Ishikawa (cell line): ENCODE measurements at regions not wholly inside any gene's neighbourhood (a gene's known extent, or its start where the extent isn't known, plus 50 kb on each side); places are given as distances from the start of the nearest gene placed in this dataset.

ENCODE experiments used
- CEBPB ChIP-seq: IDR thresholded peaks from 2 replicates; pipeline ENCODE4 v1.6.1; 2012
- CREB1 ChIP-seq: IDR thresholded peaks from 2 replicates; pipeline ENCODE4 v1.6.1; 2012; ENCODE audit warnings: low read depth
- EP300 ChIP-seq: IDR thresholded peaks from 2 replicates; pipeline ENCODE4 v1.6.1; 2012; ENCODE audit warnings: borderline replicate concordance
- FOXM1 ChIP-seq: IDR thresholded peaks from 2 replicates; pipeline ENCODE4 v1.6.1; 2012; ENCODE audit warnings: low read depth, borderline replicate concordance
- NFIC ChIP-seq: IDR thresholded peaks from 2 replicates; pipeline ENCODE4 v1.6.1; 2012
- RAD21 ChIP-seq: IDR thresholded peaks from 2 replicates; pipeline ENCODE4 v1.6.1; 2012; ENCODE audit warnings: low read depth
- TAF1 ChIP-seq: IDR thresholded peaks from 2 replicates; pipeline ENCODE4 v1.6.1; 2012; ENCODE audit warnings: low read depth, mild to moderate bottlenecking
- TCF12 ChIP-seq: IDR thresholded peaks from 2 replicates; pipeline ENCODE4 v1.6.1; 2012; ENCODE audit warnings: low read depth
- YY1 ChIP-seq: IDR thresholded peaks from 2 replicates; pipeline ENCODE4 v1.6.1; 2012; ENCODE audit warnings: low read depth
- ZBTB7A ChIP-seq: IDR thresholded peaks from 2 replicates; pipeline ENCODE4 v1.6.1; 2012; ENCODE audit warnings: low read depth
- TF ChIP-seq, protein P1 (sequence below): IDR thresholded peaks from 2 replicates; pipeline ENCODE4 v1.6.1; 2012
- TF ChIP-seq, protein P2 (sequence below): IDR thresholded peaks from 2 replicates; pipeline ENCODE4 v1.6.1; 2012; ENCODE audit warnings: low read depth, mild to moderate bottlenecking
- TF ChIP-seq, protein P3 (sequence below): IDR thresholded peaks from 2 replicates; pipeline ENCODE4 v1.6.1; 2012

DNA sequence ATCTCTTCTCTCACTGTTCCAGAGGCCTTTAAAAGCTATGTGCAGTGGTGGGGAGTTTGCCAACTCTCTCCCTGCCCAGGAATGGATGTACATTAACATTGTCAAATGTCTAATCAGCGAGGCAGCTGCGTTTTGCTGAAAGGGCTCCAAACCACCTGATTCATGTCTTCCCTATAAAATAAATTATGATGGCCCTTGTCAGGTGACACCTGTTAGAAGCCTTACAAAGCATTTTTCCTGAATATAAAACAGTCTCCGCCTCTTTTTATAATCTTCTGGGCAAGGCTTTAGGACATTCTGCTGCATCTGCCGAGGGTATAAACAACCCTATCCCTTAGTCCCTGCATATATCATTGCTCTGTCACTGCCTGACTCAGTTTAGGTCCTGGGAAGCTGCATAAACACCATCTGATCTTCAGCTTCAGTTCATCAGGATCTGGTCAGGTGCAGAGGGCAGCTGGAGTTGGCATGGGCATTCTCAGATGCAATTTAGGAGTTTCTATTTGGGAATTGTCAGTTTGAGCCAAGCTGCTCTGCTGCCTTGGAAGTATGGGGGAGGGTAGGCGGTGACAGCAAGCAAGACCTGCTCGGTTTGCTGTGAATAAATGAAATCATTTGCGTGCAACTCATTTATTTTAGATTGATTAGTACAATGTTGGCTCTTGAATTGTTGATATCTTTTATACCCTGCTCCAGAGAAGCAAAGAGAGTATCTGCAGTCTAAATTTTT lies 103.5 kb downstream of the ACER2 start:
- TF ChIP-seq YY1 (no peak), ZBTB7A (no peak), CREB1 (no peak), FOXM1 (no peak), TAF1 (no peak), EP300 (no peak), TCF12 (no peak), NFIC (no peak), CEBPB (no peak), RAD21 (no peak)
- TF ChIP-seq, protein P1, sequence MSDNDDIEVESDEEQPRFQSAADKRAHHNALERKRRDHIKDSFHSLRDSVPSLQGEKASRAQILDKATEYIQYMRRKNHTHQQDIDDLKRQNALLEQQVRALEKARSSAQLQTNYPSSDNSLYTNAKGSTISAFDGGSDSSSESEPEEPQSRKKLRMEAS: no peak
- TF ChIP-seq, protein P2, sequence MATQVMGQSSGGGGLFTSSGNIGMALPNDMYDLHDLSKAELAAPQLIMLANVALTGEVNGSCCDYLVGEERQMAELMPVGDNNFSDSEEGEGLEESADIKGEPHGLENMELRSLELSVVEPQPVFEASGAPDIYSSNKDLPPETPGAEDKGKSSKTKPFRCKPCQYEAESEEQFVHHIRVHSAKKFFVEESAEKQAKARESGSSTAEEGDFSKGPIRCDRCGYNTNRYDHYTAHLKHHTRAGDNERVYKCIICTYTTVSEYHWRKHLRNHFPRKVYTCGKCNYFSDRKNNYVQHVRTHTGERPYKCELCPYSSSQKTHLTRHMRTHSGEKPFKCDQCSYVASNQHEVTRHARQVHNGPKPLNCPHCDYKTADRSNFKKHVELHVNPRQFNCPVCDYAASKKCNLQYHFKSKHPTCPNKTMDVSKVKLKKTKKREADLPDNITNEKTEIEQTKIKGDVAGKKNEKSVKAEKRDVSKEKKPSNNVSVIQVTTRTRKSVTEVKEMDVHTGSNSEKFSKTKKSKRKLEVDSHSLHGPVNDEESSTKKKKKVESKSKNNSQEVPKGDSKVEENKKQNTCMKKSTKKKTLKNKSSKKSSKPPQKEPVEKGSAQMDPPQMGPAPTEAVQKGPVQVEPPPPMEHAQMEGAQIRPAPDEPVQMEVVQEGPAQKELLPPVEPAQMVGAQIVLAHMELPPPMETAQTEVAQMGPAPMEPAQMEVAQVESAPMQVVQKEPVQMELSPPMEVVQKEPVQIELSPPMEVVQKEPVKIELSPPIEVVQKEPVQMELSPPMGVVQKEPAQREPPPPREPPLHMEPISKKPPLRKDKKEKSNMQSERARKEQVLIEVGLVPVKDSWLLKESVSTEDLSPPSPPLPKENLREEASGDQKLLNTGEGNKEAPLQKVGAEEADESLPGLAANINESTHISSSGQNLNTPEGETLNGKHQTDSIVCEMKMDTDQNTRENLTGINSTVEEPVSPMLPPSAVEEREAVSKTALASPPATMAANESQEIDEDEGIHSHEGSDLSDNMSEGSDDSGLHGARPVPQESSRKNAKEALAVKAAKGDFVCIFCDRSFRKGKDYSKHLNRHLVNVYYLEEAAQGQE: no peak
- TF ChIP-seq, protein P3, sequence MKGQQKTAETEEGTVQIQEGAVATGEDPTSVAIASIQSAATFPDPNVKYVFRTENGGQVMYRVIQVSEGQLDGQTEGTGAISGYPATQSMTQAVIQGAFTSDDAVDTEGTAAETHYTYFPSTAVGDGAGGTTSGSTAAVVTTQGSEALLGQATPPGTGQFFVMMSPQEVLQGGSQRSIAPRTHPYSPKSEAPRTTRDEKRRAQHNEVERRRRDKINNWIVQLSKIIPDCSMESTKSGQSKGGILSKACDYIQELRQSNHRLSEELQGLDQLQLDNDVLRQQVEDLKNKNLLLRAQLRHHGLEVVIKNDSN: no peak
